SK-N-SH (cell line): ENCODE measurements at regions not wholly inside any gene's neighbourhood (a gene's known extent, or its start where the extent isn't known, plus 50 kb on each side); places are given as distances from the start of the nearest gene placed in this dataset.

ENCODE experiments used
- CTCF ChIA-PET: fragments of 300-600, 350-600 bp; formaldehyde crosslinking; extraction: SDS; loops from one replicate; lab custom pipeline; 2021; lab: Yijun Ruan, JAX
- POLR2A ChIA-PET: fragments of 350-600 bp; sonication (Branson Sonifier 250); formaldehyde crosslinking; extraction: SDS; loops from one replicate; lab custom pipeline; 2020; ENCODE audit warnings: antibody characterized with exemption, inconsistent platforms; lab: Yijun Ruan, JAX
- DNase-seq: peaks from one replicate; pipeline ENCODE4 v3.0.0; 2012
- H2AFZ ChIP-seq: fragments of 200-600 bp; sonication (generic); 2 replicates; pipeline ENCODE4 v1.8.1; 2016; ENCODE audit warnings: antibody characterized with exemption, mild to moderate bottlenecking, low read depth
- H3F3A ChIP-seq: fragments of 200-600 bp; sonication (generic); replicated peaks from 2 replicates; pipeline ENCODE3; 2016; ENCODE audit warnings: antibody characterized with exemption, mild to moderate bottlenecking; ENCODE audit not compliant: insufficient read depth
- H3K27ac ChIP-seq, 2 experiments: fragments of 200-500 bp in 1 of 2; fragments of 200-600 bp in 1 of 2; sonication (Bioruptor generic) in 1 of 2; sonication (generic), shearing (Covaris generic) in 1 of 2; 2 replicates each; pipeline versions ENCODE4 v1.5.1 to v1.6.1; 2014 to 2016; ENCODE audit warnings: low read depth in 2 of 2, inconsistent platforms in 1 of 2, low read length in 1 of 2, mild to moderate bottlenecking in 1 of 2, mixed read lengths in 1 of 2
- H3K27me3 ChIP-seq: fragments of 200-600 bp; sonication (generic), shearing (Covaris generic); 2 replicates; pipeline ENCODE4 v1.6.1; 2016; ENCODE audit warnings: mixed run types; ENCODE audit not compliant: insufficient read depth
- H3K36me3 ChIP-seq, 2 experiments: fragments of 200-500 bp in 1 of 2; fragments of 200-600 bp in 1 of 2; sonication (Bioruptor generic) in 1 of 2; sonication (generic) in 1 of 2; replicated peaks in 1 of 2; 2 replicates each; pipeline versions ENCODE3 to v1.5.1; 2014 to 2016; ENCODE audit warnings: low read length in 1 of 2, mild to moderate bottlenecking in 1 of 2; ENCODE audit not compliant: insufficient read depth in 2 of 2, control insufficient read depth in 1 of 2
- H3K4me1 ChIP-seq, 2 experiments: fragments of 200-500 bp in 1 of 2; fragments of 200-600 bp in 1 of 2; sonication (Bioruptor generic) in 1 of 2; sonication (generic), shearing (Covaris generic) in 1 of 2; 2 replicates each; pipeline versions ENCODE4 v1.5.1 to v1.6.1; 2014 to 2016; ENCODE audit warnings: low read depth in 1 of 2, low read length in 1 of 2, mixed run types in 1 of 2; ENCODE audit not compliant: insufficient read depth in 2 of 2, control insufficient read depth in 1 of 2
- H3K4me2 ChIP-seq: fragments of 200-600 bp; sonication (generic), shearing (Covaris generic); 2 replicates; pipeline ENCODE4 v1.6.1; 2017; ENCODE audit warnings: mixed run types
- H3K4me3 ChIP-seq, 2 experiments: fragments of 200-500 bp in 1 of 2; fragments of 200-600 bp in 1 of 2; sonication (Bioruptor generic) in 1 of 2; sonication (generic), shearing (Covaris generic) in 1 of 2; 2 replicates each; pipeline versions ENCODE4 v1.5.1 to v1.8.1; 2014 to 2016; ENCODE audit warnings: low read depth in 2 of 2, inconsistent platforms in 1 of 2, low read length in 1 of 2, mild to moderate bottlenecking in 1 of 2, mixed read lengths in 1 of 2, moderate library complexity in 1 of 2
- H3K79me2 ChIP-seq: fragments of 200-600 bp; sonication (generic); 2 replicates; pipeline ENCODE4 v1.8.1; 2017; ENCODE audit warnings: mild to moderate bottlenecking; ENCODE audit not compliant: insufficient read depth
- H3K9ac ChIP-seq: fragments of 200-600 bp; sonication (generic); 2 replicates; pipeline ENCODE4 v1.6.1; 2017; ENCODE audit warnings: mixed run types
- H3K9me2 ChIP-seq: fragments of 200-600 bp; sonication (generic); 2 replicates; pipeline ENCODE4 v1.6.1; 2017; ENCODE audit warnings: mixed run types
- H3K9me3 ChIP-seq: fragments of 200-600 bp; sonication (generic); 2 replicates; pipeline ENCODE4 v1.6.1; 2017; ENCODE audit warnings: mixed run types, mild to moderate bottlenecking, moderate library complexity
- H4K20me1 ChIP-seq: fragments of 200-600 bp; sonication (generic); 2 replicates; pipeline ENCODE4 v1.6.1; 2017; ENCODE audit warnings: mild to moderate bottlenecking, mixed run types; ENCODE audit not compliant: insufficient read depth
- CTCF ChIP-seq: fragments of 200-600 bp; sonication (generic); IDR thresholded peaks from 2 replicates; pipeline ENCODE4 v1.6.1; 2017; ENCODE audit warnings: antibody characterized with exemption, mild to moderate bottlenecking, moderate library complexity
- ELF1 ChIP-seq: IDR thresholded peaks from 2 replicates; pipeline ENCODE4 v1.4.0; 2012
- EZH2phosphoT487 ChIP-seq: fragments of 200-600 bp; sonication (generic); IDR thresholded peaks from 2 replicates; pipeline ENCODE4 v1.6.1; 2017; ENCODE audit warnings: low read depth, mixed run types, mild to moderate bottlenecking, antibody characterized with exemption, moderate library complexity, borderline replicate concordance
- FOXM1 ChIP-seq: IDR thresholded peaks from 2 replicates; pipeline ENCODE4 v1.4.0; 2012; ENCODE audit warnings: low read depth, mild to moderate bottlenecking
- JUND ChIP-seq: IDR thresholded peaks from 2 replicates; pipeline ENCODE4 v1.4.0; 2012
- MEF2A ChIP-seq: IDR thresholded peaks from 2 replicates; pipeline ENCODE4 v1.4.0; 2012; ENCODE audit warnings: low read depth, borderline replicate concordance
- NFIC ChIP-seq: IDR thresholded peaks from 2 replicates; pipeline ENCODE4 v1.4.0; 2012; ENCODE audit warnings: borderline replicate concordance
- PBX3 ChIP-seq: IDR thresholded peaks from 2 replicates; pipeline ENCODE4; 2012
- POLR2AphosphoS5 ChIP-seq: IDR thresholded peaks from 2 replicates; pipeline ENCODE4 v1.6.1; 2012; ENCODE audit warnings: low read depth, low read length
- RCOR1 ChIP-seq: fragments of 150-350 bp; IDR thresholded peaks from 2 replicates; pipeline ENCODE4 v1.6.1; 2017; ENCODE audit warnings: antibody characterized with exemption, low read length
- REST ChIP-seq: IDR thresholded peaks from 2 replicates; pipeline ENCODE4 v1.6.1; 2012; ENCODE audit warnings: mild to moderate bottlenecking, low read depth, low read length, moderate library complexity
- RFX5 ChIP-seq: IDR thresholded peaks from 2 replicates; pipeline ENCODE4 v1.6.1; 2012; ENCODE audit warnings: mild to moderate bottlenecking, improper control_type of control experiment, low read length
- RXRA ChIP-seq: IDR thresholded peaks from 2 replicates; pipeline ENCODE4 v1.4.0; 2012; ENCODE audit warnings: low read depth, mild to moderate bottlenecking, borderline replicate concordance
- SMC3 ChIP-seq: IDR thresholded peaks from 2 replicates; pipeline ENCODE4 v1.6.1; 2012; ENCODE audit warnings: low read depth, low read length, improper control_type of control experiment
- TCF12 ChIP-seq: IDR thresholded peaks from 2 replicates; pipeline ENCODE4 v1.4.0; 2012
- WGBS: methylation state at CpG from one replicate; pipeline ENCODE4 v1.1.6; 2017; ENCODE audit warnings: low lambda C conversion rate; 5-methylcytosine and 5-hydroxymethylcytosine counted together
- TF ChIP-seq, protein P1 (sequence below): IDR thresholded peaks from 2 replicates; pipeline ENCODE4 v1.4.0; 2012; ENCODE audit warnings: low read depth, borderline replicate concordance
- TF ChIP-seq, protein P2 (sequence below): IDR thresholded peaks from 2 replicates; pipeline ENCODE4 v1.4.0; 2012; ENCODE audit warnings: low read depth, borderline replicate concordance

DNA sequence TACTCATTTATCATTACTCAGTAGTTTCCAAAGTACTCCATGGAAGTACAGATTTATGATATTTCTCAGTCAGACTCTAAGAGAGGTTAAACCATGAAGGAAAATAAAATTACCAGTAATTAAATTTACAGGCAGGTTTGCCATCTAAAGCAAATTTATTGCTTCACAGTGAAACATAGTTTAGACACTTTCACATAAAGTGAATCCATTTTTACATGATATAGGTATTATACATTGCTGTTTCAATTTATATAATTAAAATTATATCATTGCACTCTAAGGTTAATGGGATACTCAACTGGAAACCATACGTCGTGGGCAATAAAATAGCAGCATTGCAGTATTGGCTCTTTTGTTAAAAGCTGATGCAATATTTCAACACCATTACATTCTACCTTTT, 202.8 kb downstream of the SLIT2 start:
- peaks cover 0 to 4% of the 10 kb centered on the region in 2 experiments for H3K36me3 ChIP-seq
- TF ChIP-seq RFX5 (no peak), SMC3 (no peak), REST (no peak), MEF2A (no peak), FOXM1 (no peak), NFIC (no peak), ELF1 (no peak), POLR2AphosphoS5 (no peak), TCF12 (no peak), EZH2phosphoT487 (no peak), JUND (no peak)
- TF ChIP-seq, all 33 proteins: peak for 0
- WGBS, result 81% methylated on average over 2 of the region's 2 CpGs
- H3K9ac ChIP-seq, result no peak overlapping the region
- H4K20me1 ChIP-seq, result peaks cover 6% of the 10 kb centered on the region; the same call in 1 of the 2 replicates
- no peaks in the 10 kb centered on the region for H3K27me3 ChIP-seq
- peaks cover 12% of the 10 kb centered on the region for H3F3A ChIP-seq
- DNase-seq, result no peak
- peaks cover 0 to 9% of the 10 kb centered on the region in 2 experiments; a peak in 2 of 4 replicates for H3K4me1 ChIP-seq
- H3K9me2 ChIP-seq, result no peaks in the 10 kb centered on the region
- CTCF ChIA-PET, result no interaction called here
- no peak overlapping the region for H3K4me3 ChIP-seq
- no peak overlapping the region for H3K4me2 ChIP-seq
- no peak overlapping the region for H3K27ac ChIP-seq
- no peaks in the 10 kb centered on the region for H3K9me3 ChIP-seq
- no peak overlapping the region for H2AFZ ChIP-seq
- POLR2A ChIA-PET, result no interaction called here
- peaks cover 19% of the 10 kb centered on the region for H3K79me2 ChIP-seq

DNA sequence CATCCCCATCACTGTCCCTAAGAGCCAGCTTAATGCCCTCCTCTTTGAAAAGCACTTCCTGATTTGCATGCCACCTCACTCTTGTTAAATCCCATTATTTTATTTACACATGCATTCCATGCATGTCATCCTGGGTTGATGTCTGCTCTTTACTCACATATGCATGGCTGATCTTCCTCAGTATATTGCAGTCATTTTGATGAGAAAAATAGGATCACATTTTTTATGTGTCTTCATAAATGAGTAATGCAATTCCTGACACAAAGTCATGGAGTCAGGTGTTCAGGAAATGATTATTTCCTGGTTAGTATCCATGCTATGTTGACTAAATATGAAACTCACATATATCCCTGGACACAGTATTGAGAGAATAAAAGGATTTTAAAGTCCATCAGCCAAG, 204.7 kb downstream of the SLIT2 start:
- Histone ChIP-seq H3F3A (peaks cover 12% of the 10 kb centered on the region), H3K36me3 (peaks cover 0 to 4% of the 10 kb centered on the region in 2 experiments), H3K79me2 (peaks cover 22% of the 10 kb centered on the region), H3K27ac (no peak overlapping the region), H3K9me3 (no peaks in the 10 kb centered on the region), H4K20me1 (peaks cover 10% of the 10 kb centered on the region; the same call in 1 of the 2 replicates), H3K4me1 (peaks cover 0 to 9% of the 10 kb centered on the region in 2 experiments; a peak in 2 of 4 replicates), H2AFZ (no peak overlapping the region), H3K4me2 (no peak overlapping the region), H3K9me2 (no peaks in the 10 kb centered on the region), H3K9ac (no peak overlapping the region), H3K4me3 (no peak overlapping the region), H3K27me3 (no peaks in the 10 kb centered on the region)
- DNase-seq, result no peak
- TF ChIP-seq, protein P1, sequence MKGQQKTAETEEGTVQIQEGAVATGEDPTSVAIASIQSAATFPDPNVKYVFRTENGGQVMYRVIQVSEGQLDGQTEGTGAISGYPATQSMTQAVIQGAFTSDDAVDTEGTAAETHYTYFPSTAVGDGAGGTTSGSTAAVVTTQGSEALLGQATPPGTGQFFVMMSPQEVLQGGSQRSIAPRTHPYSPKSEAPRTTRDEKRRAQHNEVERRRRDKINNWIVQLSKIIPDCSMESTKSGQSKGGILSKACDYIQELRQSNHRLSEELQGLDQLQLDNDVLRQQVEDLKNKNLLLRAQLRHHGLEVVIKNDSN, result no peak
- TF ChIP-seq PBX3 (no peak), RXRA (no peak), CTCF (no peak), RCOR1 (no peak), SMC3 (no peak), EZH2phosphoT487 (no peak)
- TF ChIP-seq, protein P2, sequence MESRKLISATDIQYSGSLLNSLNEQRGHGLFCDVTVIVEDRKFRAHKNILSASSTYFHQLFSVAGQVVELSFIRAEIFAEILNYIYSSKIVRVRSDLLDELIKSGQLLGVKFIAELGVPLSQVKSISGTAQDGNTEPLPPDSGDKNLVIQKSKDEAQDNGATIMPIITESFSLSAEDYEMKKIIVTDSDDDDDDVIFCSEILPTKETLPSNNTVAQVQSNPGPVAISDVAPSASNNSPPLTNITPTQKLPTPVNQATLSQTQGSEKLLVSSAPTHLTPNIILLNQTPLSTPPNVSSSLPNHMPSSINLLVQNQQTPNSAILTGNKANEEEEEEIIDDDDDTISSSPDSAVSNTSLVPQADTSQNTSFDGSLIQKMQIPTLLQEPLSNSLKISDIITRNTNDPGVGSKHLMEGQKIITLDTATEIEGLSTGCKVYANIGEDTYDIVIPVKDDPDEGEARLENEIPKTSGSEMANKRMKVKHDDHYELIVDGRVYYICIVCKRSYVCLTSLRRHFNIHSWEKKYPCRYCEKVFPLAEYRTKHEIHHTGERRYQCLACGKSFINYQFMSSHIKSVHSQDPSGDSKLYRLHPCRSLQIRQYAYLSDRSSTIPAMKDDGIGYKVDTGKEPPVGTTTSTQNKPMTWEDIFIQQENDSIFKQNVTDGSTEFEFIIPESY, result no peak
- ChIA-PET POLR2A (no interaction called here), CTCF (no interaction called here)
